ENCODE measurements at regions not wholly inside any gene's neighbourhood (a gene's known extent, or its start where the extent isn't known, plus 50 kb on each side); places are given as distances from the start of the nearest gene placed in this dataset.

- H3K36me3 ChIP-seq (ENCODE audit: control insufficient read depth, insufficient read depth, low read length) = no peaks in the 10 kb centered on the region
- H3K4me3 ChIP-seq (ENCODE audit: low read depth, low read length) = peak overlapping the region; percentile 64
- no peak for DNase-seq (ENCODE audit: low read depth)
- TF ChIP-seq, protein P1, sequence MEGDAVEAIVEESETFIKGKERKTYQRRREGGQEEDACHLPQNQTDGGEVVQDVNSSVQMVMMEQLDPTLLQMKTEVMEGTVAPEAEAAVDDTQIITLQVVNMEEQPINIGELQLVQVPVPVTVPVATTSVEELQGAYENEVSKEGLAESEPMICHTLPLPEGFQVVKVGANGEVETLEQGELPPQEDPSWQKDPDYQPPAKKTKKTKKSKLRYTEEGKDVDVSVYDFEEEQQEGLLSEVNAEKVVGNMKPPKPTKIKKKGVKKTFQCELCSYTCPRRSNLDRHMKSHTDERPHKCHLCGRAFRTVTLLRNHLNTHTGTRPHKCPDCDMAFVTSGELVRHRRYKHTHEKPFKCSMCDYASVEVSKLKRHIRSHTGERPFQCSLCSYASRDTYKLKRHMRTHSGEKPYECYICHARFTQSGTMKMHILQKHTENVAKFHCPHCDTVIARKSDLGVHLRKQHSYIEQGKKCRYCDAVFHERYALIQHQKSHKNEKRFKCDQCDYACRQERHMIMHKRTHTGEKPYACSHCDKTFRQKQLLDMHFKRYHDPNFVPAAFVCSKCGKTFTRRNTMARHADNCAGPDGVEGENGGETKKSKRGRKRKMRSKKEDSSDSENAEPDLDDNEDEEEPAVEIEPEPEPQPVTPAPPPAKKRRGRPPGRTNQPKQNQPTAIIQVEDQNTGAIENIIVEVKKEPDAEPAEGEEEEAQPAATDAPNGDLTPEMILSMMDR (IDR thresholded peaks at IDR 0.05; ENCODE audit: insufficient read depth, low read depth, low read length) = no peak
- CTCF ChIA-PET = no interaction called here
- no peaks in the 10 kb centered on the region for H3K27me3 ChIP-seq (ENCODE audit: control insufficient read depth, insufficient read depth, low read length)
- POLR2A ChIA-PET = no interaction called here
These were observed 363.5 kb upstream of the AMELY start for GRCh38 chrY:7275014-7275413.

- POLR2A ChIA-PET = no interaction called here
- Histone ChIP-seq H3K36me3 (ENCODE audit: control insufficient read depth, insufficient read depth, low read length) (no peaks in the 10 kb centered on the region), H3K4me3 (ENCODE audit: low read depth, low read length) (peak overlapping the region; percentile 64), H3K27me3 (ENCODE audit: control insufficient read depth, insufficient read depth, low read length) (no peaks in the 10 kb centered on the region)
- CTCF ChIA-PET = no interaction called here
- TF ChIP-seq, protein P1 (IDR thresholded peaks at IDR 0.05; ENCODE audit: insufficient read depth, low read depth, low read length) = no peak
- no peak for DNase-seq (ENCODE audit: low read depth)
These were observed 362.9 kb upstream of the AMELY start for GRCh38 chrY:7274369-7274913.

DNA sequence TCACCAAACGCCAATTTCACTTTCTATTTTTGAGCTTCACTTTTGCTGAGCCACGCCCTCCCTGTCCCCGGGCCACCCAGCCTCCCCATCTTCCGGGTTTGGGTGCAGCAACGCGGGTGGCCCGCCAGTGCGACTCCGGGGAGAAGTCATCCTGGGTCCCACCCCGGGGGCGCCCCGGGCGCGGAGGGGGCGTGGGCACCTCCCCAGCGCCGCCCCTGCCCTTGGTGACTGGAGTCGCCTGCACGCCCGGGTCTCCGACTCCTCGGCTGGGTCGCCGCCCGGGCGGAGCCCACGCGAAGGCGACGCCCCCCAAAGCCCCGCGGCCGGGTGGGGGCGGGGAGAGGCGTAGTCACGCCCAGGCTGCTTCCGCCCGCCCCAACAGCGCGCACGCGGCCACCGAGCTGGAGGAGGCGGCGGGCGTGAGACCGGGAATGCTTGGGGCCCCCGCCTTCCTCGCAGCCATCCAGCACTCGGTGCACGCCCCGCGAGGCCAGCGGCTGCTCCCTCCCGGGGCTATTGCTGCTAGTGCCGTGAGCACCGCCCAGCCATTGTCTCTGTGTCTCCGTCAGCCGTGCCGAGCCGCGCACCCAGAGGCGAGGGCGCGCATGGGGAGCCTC lies 362.1 kb upstream of the AMELY start:
- Histone ChIP-seq H3K4me3 (ENCODE audit: low read depth, low read length) (peak overlapping the region; percentile 64), H3K36me3 (ENCODE audit: control insufficient read depth, insufficient read depth, low read length) (no peaks in the 10 kb centered on the region), H3K27me3 (ENCODE audit: control insufficient read depth, insufficient read depth, low read length) (no peaks in the 10 kb centered on the region)
- POLR2A ChIA-PET = interaction anchor here (0.8 kb wide), 1 partner anchor 189 kb away, joined by 3 read pairs; no protein-coding TSS in a partner anchor
- TF ChIP-seq, protein P1 (IDR thresholded peaks at IDR 0.05; ENCODE audit: insufficient read depth, low read depth, low read length) = no peak
- CTCF ChIA-PET = interaction anchor here (0.6 kb wide), 1 partner anchor 9 kb away, joined by 3 read pairs; no protein-coding TSS in a partner anchor
- DNase-seq (ENCODE audit: low read depth) = peak; percentile 9

DNA sequence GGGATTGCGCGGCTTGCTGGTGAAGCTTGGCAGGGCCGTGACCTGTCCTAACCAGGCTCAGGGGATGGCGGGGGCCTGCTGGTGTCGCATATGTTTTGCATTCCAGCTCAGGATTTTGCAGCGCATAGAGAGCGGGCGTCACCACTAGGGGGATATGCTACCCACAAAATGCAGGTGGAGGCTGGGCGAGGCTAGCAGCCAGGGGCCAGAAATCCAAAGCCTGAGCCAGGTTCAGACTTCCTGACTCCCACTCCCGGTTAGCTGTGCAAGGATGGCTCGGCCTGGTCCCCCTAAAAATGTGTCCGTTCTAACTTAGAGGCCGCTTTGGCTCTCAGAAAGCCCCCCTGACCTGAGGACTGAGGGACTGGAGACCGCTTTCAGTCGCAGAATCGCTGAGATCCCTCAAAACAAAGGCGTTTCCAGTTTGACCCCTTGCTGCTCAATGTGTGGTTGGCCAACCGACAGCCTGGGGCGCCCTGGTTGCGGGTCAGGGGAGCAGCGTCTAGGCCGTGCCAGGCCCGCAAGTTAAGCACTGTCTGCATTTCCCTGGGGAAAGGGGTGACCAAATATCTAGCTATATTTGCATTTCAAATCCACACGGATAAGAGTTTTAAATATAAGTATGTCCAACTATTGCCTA lies 361.1 kb upstream of the AMELY start:
- ChIA-PET CTCF (no interaction called here), POLR2A (no interaction called here)
- TF ChIP-seq, protein P1 (IDR thresholded peaks at IDR 0.05; ENCODE audit: insufficient read depth, low read depth, low read length) = peak; percentile 63
- no peak for DNase-seq (ENCODE audit: low read depth)
- no peaks in the 10 kb centered on the region for H3K27me3 ChIP-seq (ENCODE audit: control insufficient read depth, insufficient read depth, low read length)
- no peaks in the 10 kb centered on the region for H3K36me3 ChIP-seq (ENCODE audit: control insufficient read depth, insufficient read depth, low read length)
- no peak overlapping the region for H3K4me3 ChIP-seq (ENCODE audit: low read depth, low read length)

- CTCF ChIA-PET = no interaction called here
These were observed 352.2 kb upstream of the AMELY start for GRCh38 chrY:7263773-7264172.

More at GRCh38 chrY:7263773-7264172, 352.2 kb upstream of the AMELY start:
- Histone ChIP-seq H3K36me3 (ENCODE audit: control insufficient read depth, insufficient read depth, low read length) (no peaks in the 10 kb centered on the region), H3K4me3 (ENCODE audit: low read depth, low read length) (no peak overlapping the region), H3K27me3 (ENCODE audit: control insufficient read depth, insufficient read depth, low read length) (no peaks in the 10 kb centered on the region)
- TF ChIP-seq, protein P1 (IDR thresholded peaks at IDR 0.05; ENCODE audit: insufficient read depth, low read depth, low read length) = no peak
- POLR2A ChIA-PET = no interaction called here
- no peak for DNase-seq (ENCODE audit: low read depth)

Measured in BJ (cell line).